ENCODE measurements at regions not wholly inside any gene's neighbourhood (a gene's known extent, or its start where the extent isn't known, plus 50 kb on each side); places are given as distances from the start of the nearest gene placed in this dataset.

DNA sequence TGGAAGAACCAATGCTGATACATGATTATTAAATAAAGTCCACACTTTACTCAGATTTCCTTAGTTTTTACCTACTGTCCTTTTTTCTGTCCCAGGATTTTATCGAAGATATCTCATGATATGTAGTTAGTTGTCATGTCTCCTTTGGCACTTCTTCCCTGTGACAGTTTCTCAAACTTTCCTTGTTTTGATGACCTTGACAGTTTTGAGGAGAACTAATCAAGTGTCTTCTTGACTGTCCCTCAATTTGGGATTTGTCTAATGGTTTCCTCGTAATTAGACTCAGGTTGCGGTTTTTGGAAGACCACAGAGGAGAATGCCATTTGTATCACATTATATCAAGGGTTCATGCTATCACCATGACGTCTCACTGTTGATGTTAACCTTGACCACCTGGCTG is 483.1 kb upstream of the ZNF608 start:
- Histone ChIP-seq H3K9me3 (no peaks in the 10 kb centered on the region), H3K4me3 (no peak overlapping the region), H3K36me3 (no peaks in the 10 kb centered on the region), H3K27ac (no peak overlapping the region), H3K4me1 (no peaks in the 10 kb centered on the region), H3K27me3 (no peaks in the 10 kb centered on the region)
- no peak for DNase-seq
- intact Hi-C loops (cut with DNase I; ENCODE audit: low total_unique reads), result no loop called here
- TF ChIP-seq, protein P1, sequence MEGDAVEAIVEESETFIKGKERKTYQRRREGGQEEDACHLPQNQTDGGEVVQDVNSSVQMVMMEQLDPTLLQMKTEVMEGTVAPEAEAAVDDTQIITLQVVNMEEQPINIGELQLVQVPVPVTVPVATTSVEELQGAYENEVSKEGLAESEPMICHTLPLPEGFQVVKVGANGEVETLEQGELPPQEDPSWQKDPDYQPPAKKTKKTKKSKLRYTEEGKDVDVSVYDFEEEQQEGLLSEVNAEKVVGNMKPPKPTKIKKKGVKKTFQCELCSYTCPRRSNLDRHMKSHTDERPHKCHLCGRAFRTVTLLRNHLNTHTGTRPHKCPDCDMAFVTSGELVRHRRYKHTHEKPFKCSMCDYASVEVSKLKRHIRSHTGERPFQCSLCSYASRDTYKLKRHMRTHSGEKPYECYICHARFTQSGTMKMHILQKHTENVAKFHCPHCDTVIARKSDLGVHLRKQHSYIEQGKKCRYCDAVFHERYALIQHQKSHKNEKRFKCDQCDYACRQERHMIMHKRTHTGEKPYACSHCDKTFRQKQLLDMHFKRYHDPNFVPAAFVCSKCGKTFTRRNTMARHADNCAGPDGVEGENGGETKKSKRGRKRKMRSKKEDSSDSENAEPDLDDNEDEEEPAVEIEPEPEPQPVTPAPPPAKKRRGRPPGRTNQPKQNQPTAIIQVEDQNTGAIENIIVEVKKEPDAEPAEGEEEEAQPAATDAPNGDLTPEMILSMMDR (IDR thresholded peaks at IDR 0.05), result no peak
- no peak for TF ChIP-seq POLR2A (IDR thresholded peaks at IDR 0.05)

DNA sequence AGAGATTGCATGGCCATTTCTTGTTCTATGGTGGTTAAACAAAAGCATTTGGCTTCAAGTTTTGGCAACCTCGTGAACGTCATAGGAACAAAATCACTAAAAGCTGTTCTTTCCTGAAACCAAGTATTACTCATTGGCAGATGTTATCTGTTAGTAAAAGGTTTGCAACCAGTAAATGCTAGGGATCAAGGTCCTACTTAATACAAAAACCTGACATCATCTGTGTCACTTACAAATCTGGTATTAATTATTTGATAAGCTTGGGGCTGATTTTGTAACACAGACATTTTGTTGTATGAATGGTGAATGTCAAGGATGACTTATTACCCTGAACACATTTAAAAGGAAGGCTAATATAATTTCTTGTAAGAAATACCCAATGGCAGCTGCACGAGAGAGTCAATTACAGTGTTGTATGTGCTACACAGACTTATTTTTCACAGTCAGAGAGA is 486.4 kb upstream of the ZNF608 start:
- intact Hi-C loops (cut with DNase I; ENCODE audit: low total_unique reads), result no loop called here
- no peaks in the 10 kb centered on the region for H3K27me3 ChIP-seq
- TF ChIP-seq, protein P1 (IDR thresholded peaks at IDR 0.05), result no peak
- TF ChIP-seq POLR2A (IDR thresholded peaks at IDR 0.05), result no peak
- no peak overlapping the region for H3K27ac ChIP-seq
- H3K36me3 ChIP-seq, result no peaks in the 10 kb centered on the region
- no peaks in the 10 kb centered on the region for H3K4me1 ChIP-seq
- no peak overlapping the region for H3K4me3 ChIP-seq
- H3K9me3 ChIP-seq, result no peaks in the 10 kb centered on the region
- no peak for DNase-seq

DNA sequence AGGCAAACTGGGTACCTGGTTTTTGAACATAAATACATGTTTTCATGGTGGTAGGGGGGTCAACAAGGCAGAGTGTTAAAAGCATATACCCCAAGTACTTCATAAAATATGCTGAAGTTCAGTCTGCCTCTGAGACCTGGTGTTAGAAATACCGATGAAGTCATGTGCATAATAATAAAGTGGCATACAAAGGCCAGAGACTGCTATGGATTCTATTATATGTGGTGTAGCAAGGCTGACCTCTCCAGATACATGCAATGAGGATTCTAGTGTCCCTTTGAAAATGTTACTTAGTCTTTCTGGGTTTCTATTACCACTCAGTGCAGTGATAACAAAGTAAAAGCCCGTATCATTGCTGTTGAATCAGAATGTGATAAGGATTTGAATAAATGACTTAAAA is 487.5 kb upstream of the ZNF608 start:
- intact Hi-C loops (cut with DNase I; ENCODE audit: low total_unique reads), result no loop called here
- Histone ChIP-seq H3K27me3 (no peaks in the 10 kb centered on the region), H3K4me1 (no peaks in the 10 kb centered on the region), H3K9me3 (no peaks in the 10 kb centered on the region), H3K27ac (no peak overlapping the region), H3K4me3 (no peak overlapping the region), H3K36me3 (no peaks in the 10 kb centered on the region)
- no peak for TF ChIP-seq POLR2A (IDR thresholded peaks at IDR 0.05)
- TF ChIP-seq, protein P1 (IDR thresholded peaks at IDR 0.05), result no peak
- no peak for DNase-seq

DNA sequence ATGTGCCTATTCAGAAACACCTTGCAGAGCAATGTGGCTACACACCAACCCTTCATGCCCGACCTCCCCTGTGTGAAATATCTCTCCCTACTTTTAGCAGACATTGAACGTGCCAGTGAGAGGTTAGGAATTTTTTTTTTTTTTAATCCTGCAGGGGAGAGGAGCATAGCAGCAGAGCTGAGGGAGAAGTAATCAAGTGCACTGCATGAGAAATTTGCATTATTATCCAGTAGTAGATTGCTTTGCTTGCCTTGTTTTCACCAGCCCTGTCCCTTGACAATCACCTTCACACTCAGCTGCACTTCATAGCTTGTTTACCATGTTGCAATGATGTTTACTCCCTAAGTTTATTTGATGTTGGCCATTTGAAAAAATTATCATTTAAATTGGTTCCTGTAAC is 489.6 kb upstream of the ZNF608 start:
- H3K27me3 ChIP-seq, result no peaks in the 10 kb centered on the region
- no peak overlapping the region for H3K4me3 ChIP-seq
- intact Hi-C loops (cut with DNase I; ENCODE audit: low total_unique reads), result no loop called here
- no peak overlapping the region for H3K27ac ChIP-seq
- no peaks in the 10 kb centered on the region for H3K4me1 ChIP-seq
- H3K9me3 ChIP-seq, result no peaks in the 10 kb centered on the region
- TF ChIP-seq POLR2A (IDR thresholded peaks at IDR 0.05), result no peak
- TF ChIP-seq, protein P1 (IDR thresholded peaks at IDR 0.05), result no peak
- DNase-seq, result no peak
- H3K36me3 ChIP-seq, result no peaks in the 10 kb centered on the region

DNA sequence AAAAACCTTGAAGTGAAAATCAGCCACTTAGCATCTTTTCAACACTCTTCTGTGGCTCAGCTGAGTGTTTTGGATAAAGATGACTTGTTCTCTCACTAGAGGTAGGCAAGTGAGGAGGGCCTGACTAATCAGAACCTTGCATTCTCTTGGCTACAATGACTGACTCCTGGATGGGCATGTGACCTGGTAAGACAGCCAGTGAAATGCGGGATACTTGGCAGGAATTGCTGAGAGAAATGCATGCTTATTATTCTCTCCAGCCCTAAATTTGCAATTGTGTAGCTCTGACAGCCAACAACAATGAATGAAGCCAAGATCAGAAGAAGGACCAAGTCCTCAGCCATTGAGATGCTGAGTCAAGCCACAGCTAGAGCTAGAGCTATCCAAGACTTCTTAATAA is 490.5 kb upstream of the ZNF608 start:
- H3K9me3 ChIP-seq, result no peaks in the 10 kb centered on the region
- intact Hi-C loops (cut with DNase I; ENCODE audit: low total_unique reads), result no loop called here
- TF ChIP-seq POLR2A (IDR thresholded peaks at IDR 0.05), result no peak
- TF ChIP-seq, protein P1 (IDR thresholded peaks at IDR 0.05), result no peak

More for the DNA sequence above, 490.5 kb upstream of the ZNF608 start:
- Histone ChIP-seq H3K36me3 (no peaks in the 10 kb centered on the region), H3K4me3 (no peak overlapping the region), H3K27me3 (no peaks in the 10 kb centered on the region), H3K27ac (no peak overlapping the region), H3K4me1 (no peaks in the 10 kb centered on the region)
- no peak for DNase-seq
